ENCODE measurements at regions not wholly inside any gene's neighbourhood (a gene's known extent, or its start where the extent isn't known, plus 50 kb on each side); places are given as distances from the start of the nearest gene placed in this dataset.

DNA sequence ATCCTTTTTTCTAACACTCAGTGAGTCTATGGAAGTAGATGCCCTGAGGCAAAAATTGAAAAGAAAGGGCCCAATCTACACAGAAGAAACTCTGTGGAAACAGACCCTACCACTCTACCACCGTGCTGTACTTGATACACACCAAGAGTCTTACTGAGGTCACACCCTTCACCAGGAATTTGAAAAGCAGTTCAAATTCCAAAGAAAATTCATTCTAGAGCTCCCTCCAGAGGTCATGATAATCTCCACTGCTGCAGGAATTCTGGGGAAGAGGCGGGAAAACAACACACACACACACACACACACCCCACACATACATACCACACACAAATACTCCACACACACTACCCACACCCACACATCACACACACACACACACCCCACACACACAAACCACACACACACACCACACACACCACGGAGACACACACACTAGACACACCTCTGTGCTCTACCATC, 336.8 kb downstream of the HDGFL1 start:
- no peak for TF ChIP-seq EZH2 (IDR thresholded peaks at IDR 0.05; ENCODE audit: low read depth)
- TF ChIP-seq, protein P1, sequence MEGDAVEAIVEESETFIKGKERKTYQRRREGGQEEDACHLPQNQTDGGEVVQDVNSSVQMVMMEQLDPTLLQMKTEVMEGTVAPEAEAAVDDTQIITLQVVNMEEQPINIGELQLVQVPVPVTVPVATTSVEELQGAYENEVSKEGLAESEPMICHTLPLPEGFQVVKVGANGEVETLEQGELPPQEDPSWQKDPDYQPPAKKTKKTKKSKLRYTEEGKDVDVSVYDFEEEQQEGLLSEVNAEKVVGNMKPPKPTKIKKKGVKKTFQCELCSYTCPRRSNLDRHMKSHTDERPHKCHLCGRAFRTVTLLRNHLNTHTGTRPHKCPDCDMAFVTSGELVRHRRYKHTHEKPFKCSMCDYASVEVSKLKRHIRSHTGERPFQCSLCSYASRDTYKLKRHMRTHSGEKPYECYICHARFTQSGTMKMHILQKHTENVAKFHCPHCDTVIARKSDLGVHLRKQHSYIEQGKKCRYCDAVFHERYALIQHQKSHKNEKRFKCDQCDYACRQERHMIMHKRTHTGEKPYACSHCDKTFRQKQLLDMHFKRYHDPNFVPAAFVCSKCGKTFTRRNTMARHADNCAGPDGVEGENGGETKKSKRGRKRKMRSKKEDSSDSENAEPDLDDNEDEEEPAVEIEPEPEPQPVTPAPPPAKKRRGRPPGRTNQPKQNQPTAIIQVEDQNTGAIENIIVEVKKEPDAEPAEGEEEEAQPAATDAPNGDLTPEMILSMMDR (conservative IDR thresholded peaks at IDR 0.05) = peak; percentile 49; the same call in 1 of the 2 replicates
